HG03575 (cell line): ENCODE measurements at regions not wholly inside any gene's neighbourhood (a gene's known extent, or its start where the extent isn't known, plus 50 kb on each side); places are given as distances from the start of the nearest gene placed in this dataset.
A peak's percentile ranks its signal among the peaks of the same experiment; 100 is the strongest.

Experiments
- ATAC-seq: cut with Tn5 transposase; IDR thresholded peaks from one replicate; pipeline ENCODE4 v1.9.1; 2021; ENCODE audit not compliant: unreplicated experiment, insufficient number of reproducible peaks, low FRiP score; ENCODE audit errors: extremely low read depth

GRCh38 chr21:15148437-15148836 is 83.6 kb upstream of the NRIP1 start:
- no peak for ATAC-seq

DNA sequence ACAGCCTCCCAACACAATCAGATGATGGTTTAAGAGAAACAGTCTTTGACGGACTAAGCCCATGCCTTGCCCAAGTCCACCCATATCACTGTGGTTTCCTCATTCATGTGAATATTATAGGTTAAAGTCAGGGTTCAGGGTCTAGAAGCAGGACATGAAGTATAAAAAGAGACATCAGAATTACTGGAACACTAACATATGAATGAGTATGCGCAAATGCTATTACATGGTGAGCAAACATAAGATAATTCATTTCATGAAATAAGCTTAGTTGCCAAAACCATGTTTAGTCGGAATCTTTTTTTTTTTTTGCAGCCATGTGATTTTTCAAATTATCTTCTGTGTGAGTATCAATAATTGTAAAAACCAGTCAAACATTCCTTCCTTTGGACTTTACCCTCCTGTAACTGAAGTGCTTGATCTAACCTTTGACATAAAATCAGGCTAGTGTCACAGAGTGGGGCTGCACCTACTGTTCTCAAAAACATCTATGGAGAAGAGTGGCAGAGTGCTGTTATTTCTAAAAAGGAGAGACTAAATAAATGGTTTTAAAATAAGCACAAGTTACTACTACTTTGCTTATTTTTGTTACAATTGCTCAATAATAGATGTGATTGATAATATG is 84.9 kb upstream of the NRIP1 start:
- no peak for ATAC-seq

GRCh38 chr21:15151385-15152103 is 86.7 kb upstream of the NRIP1 start:
- no peak for ATAC-seq

- ATAC-seq: no peak
Measured at GRCh38 chr21:15152591-15152990, 87.8 kb upstream of the NRIP1 start.

DNA sequence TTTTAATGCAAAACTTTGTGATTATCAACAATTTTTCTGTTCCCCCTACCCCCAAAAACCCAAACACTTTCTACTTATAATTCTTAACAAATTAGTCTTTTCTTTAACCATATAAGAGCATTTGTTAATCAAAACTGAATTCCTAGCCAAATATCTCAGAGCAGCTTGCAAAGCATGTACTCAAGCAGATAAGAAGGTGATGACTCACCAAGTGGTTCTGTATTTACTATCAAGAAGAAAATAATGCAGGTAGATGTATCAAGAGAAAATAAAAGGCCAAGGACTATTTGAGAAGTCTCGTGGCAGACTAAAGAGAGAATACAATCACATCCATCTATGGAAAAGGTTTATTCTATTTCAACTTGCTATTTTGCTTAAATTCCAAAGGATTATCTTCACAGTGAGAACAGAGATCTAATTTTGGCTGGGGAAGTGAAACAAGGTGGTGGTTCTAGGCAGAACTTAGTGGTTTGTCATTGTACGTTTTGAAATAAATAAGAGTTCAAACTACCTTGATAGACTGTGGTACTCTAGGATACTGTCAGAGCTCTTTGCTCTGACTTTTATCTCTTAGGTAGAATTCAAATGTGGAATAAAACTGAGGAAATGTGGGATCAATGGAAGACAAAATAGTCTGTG is 94.7 kb upstream of the NRIP1 start:
- peak; percentile 79 for ATAC-seq

DNA sequence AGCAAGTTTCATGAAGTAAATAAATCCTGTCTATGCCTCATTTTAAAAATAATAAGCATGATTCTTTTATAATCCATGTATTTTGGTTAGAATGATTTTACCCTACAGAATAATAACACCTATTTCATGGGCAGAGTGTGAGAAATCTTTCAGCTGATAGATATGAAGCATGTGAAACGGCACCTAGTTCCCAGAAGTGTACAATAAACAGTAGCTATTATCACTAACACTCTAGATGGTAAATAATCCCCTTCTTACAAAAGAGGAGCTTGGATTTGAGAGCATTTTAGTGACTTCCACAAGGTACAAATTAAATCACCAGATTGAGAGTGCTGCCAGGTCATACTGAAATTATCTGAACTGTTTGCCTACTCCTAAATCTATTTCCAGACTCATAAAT is 95.3 kb upstream of the NRIP1 start:
- no peak for ATAC-seq

DNA sequence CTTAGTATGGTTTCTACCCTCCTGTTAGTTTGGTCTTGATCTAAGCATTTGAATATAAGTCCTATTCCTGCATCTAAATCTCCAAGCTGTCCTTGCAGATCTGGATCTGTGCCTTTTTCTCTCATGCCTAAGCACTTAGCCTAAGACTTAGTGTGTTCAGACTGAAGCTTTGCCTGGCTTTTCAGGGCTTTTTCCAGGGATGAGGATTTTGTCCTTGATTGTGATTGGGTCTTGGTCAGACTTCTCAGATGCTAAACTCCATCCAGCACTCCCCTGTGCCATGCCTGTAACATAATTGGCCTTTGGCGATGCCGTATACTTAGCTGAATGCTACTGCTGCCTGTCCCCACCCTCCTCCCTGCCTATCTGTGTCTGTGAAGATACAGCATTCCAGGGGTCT is 98.1 kb upstream of the NRIP1 start:
- ATAC-seq: no peak

- ATAC-seq: no peak
Measured at GRCh38 chr21:15164273-15164672, 99.5 kb upstream of the NRIP1 start.

DNA sequence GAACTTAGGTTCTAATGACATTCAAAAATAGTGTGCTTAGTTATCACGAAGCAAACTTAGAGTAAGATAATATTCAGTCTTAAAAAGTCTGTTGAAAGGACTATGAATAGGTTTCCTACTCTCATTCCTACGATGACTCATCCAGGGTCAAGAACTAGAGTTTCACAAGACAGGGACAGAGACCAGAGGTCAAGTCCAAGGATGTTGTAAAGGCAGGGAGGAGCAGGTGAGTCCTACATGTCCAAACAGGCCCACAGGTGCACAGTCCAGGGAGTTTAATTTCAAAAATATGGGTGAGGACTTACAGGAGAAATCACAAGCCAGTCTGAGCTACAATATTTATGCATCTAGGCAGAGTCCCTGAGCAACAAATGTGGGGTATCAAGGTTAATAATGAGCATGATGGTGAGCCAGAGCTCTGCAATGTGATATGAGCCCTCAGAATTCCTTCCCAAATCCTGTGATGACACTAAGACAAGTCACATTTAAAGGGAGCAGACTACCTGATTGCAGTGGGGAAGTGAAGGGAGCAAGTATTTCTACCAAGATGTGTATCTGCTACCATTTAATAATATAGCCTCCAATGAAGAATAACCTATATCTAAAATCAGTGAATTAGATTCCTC is 100.0 kb upstream of the NRIP1 start:
- no peak for ATAC-seq

DNA sequence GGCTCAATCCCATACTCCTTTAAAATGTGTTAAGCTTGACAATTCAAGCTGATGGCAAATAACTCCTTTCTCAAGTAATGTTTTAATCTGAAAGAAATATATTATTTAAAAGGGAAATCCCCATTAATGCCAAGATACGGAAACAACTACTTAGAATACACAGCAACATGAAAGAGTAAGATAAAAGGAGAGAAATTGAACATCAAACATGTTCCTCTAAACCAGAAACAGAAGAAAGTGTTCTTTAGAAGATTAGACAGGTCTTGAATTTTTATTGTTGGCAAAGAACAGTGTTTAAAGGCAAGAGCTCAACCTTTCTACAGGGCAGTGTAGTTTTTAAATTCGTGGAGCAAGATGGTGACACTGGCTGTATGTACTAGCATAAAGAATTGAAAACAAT is 105.8 kb upstream of the NRIP1 start:
- no peak for ATAC-seq

DNA sequence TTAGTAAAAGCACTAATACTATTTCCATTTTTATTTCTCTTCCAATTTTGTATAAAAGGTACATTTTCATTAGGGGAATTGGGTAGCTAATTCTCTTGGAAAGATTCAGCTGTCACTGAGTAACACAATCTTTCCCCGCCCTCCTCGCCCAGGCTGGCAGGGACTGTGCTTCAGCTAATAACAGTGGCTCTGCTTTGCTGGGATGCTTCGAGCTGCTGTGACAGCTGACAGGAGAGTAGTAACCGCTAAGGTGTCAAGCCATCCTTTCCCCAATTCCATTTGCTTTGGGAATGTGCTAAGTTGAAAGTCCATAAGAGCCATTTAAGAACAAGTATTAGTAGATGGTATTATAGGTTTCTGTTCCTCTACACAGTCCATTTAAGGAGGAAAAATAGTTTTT is 106.7 kb upstream of the NRIP1 start:
- no peak for ATAC-seq

DNA sequence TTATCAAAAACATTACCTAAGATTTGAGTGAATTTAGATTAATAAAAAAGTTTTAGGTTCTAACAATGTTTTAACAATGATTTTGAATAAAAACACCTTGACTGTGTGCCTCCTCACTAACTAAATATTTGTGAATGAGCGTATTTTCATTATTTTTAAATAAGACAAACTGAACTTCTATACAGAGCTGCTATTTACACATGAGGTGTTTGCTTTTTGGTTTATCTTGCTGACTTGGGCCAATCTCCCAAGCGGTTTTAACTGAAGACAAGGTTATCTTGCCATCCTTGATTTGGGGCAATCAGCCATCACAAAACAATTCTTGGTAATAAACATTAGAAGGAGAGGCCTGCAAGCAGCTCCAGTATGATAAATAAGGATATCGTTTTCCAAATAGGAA is 108.2 kb upstream of the NRIP1 start:
- ATAC-seq: no peak

- ATAC-seq: no peak
Measured at GRCh38 chr21:15174923-15175322, 110.1 kb upstream of the NRIP1 start.

- ATAC-seq: no peak
Measured at GRCh38 chr21:15182731-15183130, 117.9 kb upstream of the NRIP1 start.

DNA sequence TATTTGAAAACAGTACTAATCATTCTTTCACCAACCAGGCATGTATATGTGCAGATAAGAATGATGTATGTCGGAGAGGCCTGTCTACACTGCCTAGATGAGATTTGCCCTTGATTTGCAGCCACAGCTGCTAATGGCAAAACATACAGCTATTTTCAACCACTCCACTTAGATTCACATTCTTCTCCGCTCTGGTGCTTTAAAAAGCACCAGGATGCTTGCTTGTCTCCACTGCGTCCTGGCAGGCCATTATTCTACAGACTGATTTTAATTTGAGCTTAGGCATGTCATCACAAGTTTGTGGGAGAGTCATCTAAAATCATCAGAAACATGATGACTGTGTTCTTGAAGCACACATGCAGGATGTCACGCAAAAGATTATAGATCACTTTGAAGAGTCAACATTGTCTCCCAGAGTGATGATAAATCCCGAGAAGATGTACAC is 119.0 kb upstream of the NRIP1 start:
- no peak for ATAC-seq

GRCh38 chr21:15190412-15190811 is 125.6 kb upstream of the NRIP1 start:
- ATAC-seq: no peak

GRCh38 chr21:15190837-15191236 is 126.0 kb upstream of the NRIP1 start:
- no peak for ATAC-seq

DNA sequence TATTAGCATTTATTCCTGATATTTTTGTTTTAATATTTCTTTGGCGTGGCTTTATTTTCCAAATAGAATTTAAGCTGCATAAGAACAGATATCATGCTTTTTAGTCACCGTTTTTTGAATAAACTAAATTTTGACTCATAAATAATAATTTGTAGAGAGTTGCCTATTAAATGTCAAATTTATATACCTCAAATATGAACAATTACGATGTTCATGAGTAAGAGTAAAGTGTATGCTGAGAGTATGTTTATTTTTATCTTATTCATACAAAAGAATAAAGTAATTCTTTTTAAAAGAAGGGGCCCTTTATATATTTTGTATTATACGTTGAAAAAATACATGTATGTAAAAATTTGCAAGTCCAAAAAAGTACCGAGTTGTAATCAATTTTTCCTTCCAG is 126.5 kb upstream of the NRIP1 start:
- no peak for ATAC-seq

DNA sequence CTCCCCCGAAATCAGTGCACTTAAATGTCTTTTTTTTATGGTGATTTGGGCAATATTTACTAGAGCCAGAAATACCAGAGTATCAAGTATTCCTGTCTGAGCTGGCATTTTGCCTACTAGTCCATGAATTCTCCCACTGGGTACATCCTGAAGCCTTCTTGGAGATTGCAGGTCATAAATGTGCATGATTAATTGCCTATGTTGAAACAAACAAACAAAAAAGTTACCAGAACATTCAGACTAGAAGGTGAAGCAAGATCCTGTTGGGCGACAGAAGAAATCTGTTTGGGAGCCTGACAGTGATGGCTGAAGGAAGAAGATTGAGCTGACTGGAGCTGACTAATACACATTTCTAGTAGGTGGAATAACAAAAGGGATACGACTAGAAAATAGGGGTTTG is 127.4 kb upstream of the NRIP1 start:
- no peak for ATAC-seq

DNA sequence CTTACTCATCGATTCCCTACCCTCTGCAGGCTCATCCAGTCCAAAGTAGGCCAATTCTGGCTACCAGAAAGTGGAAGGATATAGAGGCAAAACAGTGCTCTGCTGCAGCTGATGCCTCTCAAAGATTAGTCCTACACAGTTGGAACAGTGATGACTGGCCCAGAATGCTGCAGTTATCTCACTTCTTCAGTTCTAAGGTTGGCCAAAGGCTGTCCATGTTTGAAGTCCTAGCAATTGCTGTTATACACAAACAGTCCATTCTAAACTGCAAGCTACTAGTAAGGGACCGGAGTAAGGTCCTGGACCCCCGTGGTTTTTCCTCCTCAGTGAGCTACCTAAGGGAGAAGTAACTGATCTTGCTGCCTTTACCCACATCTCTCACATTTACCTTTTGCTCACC is 129.1 kb upstream of the NRIP1 start:
- ATAC-seq: no peak
